ENCODE measurements at regions not wholly inside any gene's neighbourhood (a gene's known extent, or its start where the extent isn't known, plus 50 kb on each side); places are given as distances from the start of the nearest gene placed in this dataset.

GRCh38 chr16:35724551-35724950, 2265.1 kb downstream of the TP53TG3F start:
- Histone ChIP-seq H3K9me3 (ENCODE audit: low read length) (no peaks in the 10 kb centered on the region), H3K4me2 (ENCODE audit: low read length) (no peak overlapping the region), H3K27ac (ENCODE audit: low read depth, low read length, poor library complexity, severe bottlenecking) (no peak overlapping the region), H2AFZ (ENCODE audit: low read length) (no peak overlapping the region), H3F3A (ENCODE audit: insufficient read depth, low read length) (no peaks in the 10 kb centered on the region), H3K4me1 (ENCODE audit: insufficient read depth, low read length, severe bottlenecking) (no peaks in the 10 kb centered on the region), H3K9me2 (ENCODE audit: low read depth, low read length) (no peaks in the 10 kb centered on the region), H3K79me2 (ENCODE audit: insufficient read depth, low read length) (no peaks in the 10 kb centered on the region), H3K27me3 (ENCODE audit: insufficient read depth, low read length) (no peaks in the 10 kb centered on the region), H4K20me1 (ENCODE audit: insufficient read depth, low read length) (no peaks in the 10 kb centered on the region), H3K36me3 (ENCODE audit: insufficient read depth, low read length) (no peaks in the 10 kb centered on the region), H3K9ac (ENCODE audit: low read length) (no peak overlapping the region), H3K4me3 (ENCODE audit: low read depth, low read length, poor library complexity, severe bottlenecking) (no peak overlapping the region)
- TF ChIP-seq EZH2 (IDR thresholded peaks at IDR 0.05; ENCODE audit: borderline replicate concordance, low read length) (no peak), CTCF (IDR thresholded peaks at IDR 0.05; ENCODE audit: low read length) (no peak)

- no peaks in the 10 kb centered on the region for H3F3A ChIP-seq (ENCODE audit: insufficient read depth, low read length)
- no peak overlapping the region for H3K9ac ChIP-seq (ENCODE audit: low read length)
- H3K9me3 ChIP-seq (ENCODE audit: low read length), result no peaks in the 10 kb centered on the region
- no peak overlapping the region for H2AFZ ChIP-seq (ENCODE audit: low read length)
- no peaks in the 10 kb centered on the region for H3K79me2 ChIP-seq (ENCODE audit: insufficient read depth, low read length)
- H3K9me2 ChIP-seq (ENCODE audit: low read depth, low read length), result no peaks in the 10 kb centered on the region
- H4K20me1 ChIP-seq (ENCODE audit: insufficient read depth, low read length), result no peaks in the 10 kb centered on the region
- H3K4me3 ChIP-seq (ENCODE audit: low read depth, low read length, poor library complexity, severe bottlenecking), result no peak overlapping the region
- H3K4me2 ChIP-seq (ENCODE audit: low read length), result no peak overlapping the region
- no peaks in the 10 kb centered on the region for H3K36me3 ChIP-seq (ENCODE audit: insufficient read depth, low read length)
- H3K4me1 ChIP-seq (ENCODE audit: insufficient read depth, low read length, severe bottlenecking), result no peaks in the 10 kb centered on the region
- H3K27ac ChIP-seq (ENCODE audit: low read depth, low read length, poor library complexity, severe bottlenecking), result no peak overlapping the region
- H3K27me3 ChIP-seq (ENCODE audit: insufficient read depth, low read length), result no peaks in the 10 kb centered on the region
- TF ChIP-seq CTCF (IDR thresholded peaks at IDR 0.05; ENCODE audit: low read length) (no peak), EZH2 (IDR thresholded peaks at IDR 0.05; ENCODE audit: borderline replicate concordance, low read length) (no peak)
These were observed 2266.5 kb downstream of the TP53TG3F start for GRCh38 chr16:35725949-35726348.

GRCh38 chr16:35730251-35730650, 2270.8 kb downstream of the TP53TG3F start:
- H3K9me2 ChIP-seq (ENCODE audit: low read depth, low read length), result no peaks in the 10 kb centered on the region
- H3K27ac ChIP-seq (ENCODE audit: low read depth, low read length, poor library complexity, severe bottlenecking), result no peak overlapping the region
- TF ChIP-seq EZH2 (IDR thresholded peaks at IDR 0.05; ENCODE audit: borderline replicate concordance, low read length) (no peak), CTCF (IDR thresholded peaks at IDR 0.05; ENCODE audit: low read length) (no peak)
- no peaks in the 10 kb centered on the region for H3K79me2 ChIP-seq (ENCODE audit: insufficient read depth, low read length)
- no peaks in the 10 kb centered on the region for H3K9me3 ChIP-seq (ENCODE audit: low read length)
- H2AFZ ChIP-seq (ENCODE audit: low read length), result no peak overlapping the region
- no peaks in the 10 kb centered on the region for H4K20me1 ChIP-seq (ENCODE audit: insufficient read depth, low read length)
- H3K36me3 ChIP-seq (ENCODE audit: insufficient read depth, low read length), result no peaks in the 10 kb centered on the region
- H3K27me3 ChIP-seq (ENCODE audit: insufficient read depth, low read length), result no peaks in the 10 kb centered on the region
- no peaks in the 10 kb centered on the region for H3F3A ChIP-seq (ENCODE audit: insufficient read depth, low read length)
- H3K4me3 ChIP-seq (ENCODE audit: low read depth, low read length, poor library complexity, severe bottlenecking), result no peak overlapping the region
- no peaks in the 10 kb centered on the region for H3K4me1 ChIP-seq (ENCODE audit: insufficient read depth, low read length, severe bottlenecking)
- H3K4me2 ChIP-seq (ENCODE audit: low read length), result no peak overlapping the region
- no peak overlapping the region for H3K9ac ChIP-seq (ENCODE audit: low read length)

All from OCI-LY1 (cell line).